DND-41 (cell line): ENCODE measurements at regions not wholly inside any gene's neighbourhood (a gene's known extent, or its start where the extent isn't known, plus 50 kb on each side); places are given as distances from the start of the nearest gene placed in this dataset.

Source experiments
- ATAC-seq: fragments of 200-7000 bp; cut with Tn5 transposase; 3 replicates; pipeline ENCODE4 v1.9.1; 2021; ENCODE audit warnings: low read depth; ENCODE audit not compliant: insufficient read depth
- DNase-seq: peaks from one replicate; pipeline ENCODE4 v3.0.0-alpha.2; 2020
- H2AFZ ChIP-seq: 2 replicates; pipeline ENCODE4 v1.6.0; 2012; ENCODE audit warnings: low read depth, low read length
- H3K27ac ChIP-seq: 2 replicates; pipeline ENCODE4 v1.5.1; 2012; ENCODE audit warnings: low read length, inconsistent platforms
- H3K27me3 ChIP-seq: fragments of 200-600 bp; sonication (generic); 2 replicates; pipeline ENCODE4 v1.6.0; 2012; ENCODE audit warnings: low read length, mild to moderate bottlenecking, inconsistent platforms; ENCODE audit not compliant: insufficient read depth, poor library complexity
- H3K36me3 ChIP-seq: 2 replicates; pipeline ENCODE4 v1.5.1; 2012; ENCODE audit warnings: low read length, inconsistent platforms; ENCODE audit not compliant: insufficient read depth
- H3K4me1 ChIP-seq: 2 replicates; pipeline ENCODE4 v1.5.1; 2012; ENCODE audit warnings: mild to moderate bottlenecking, low read length; ENCODE audit not compliant: insufficient read depth
- H3K4me2 ChIP-seq: 2 replicates; pipeline ENCODE4 v1.6.0; 2012; ENCODE audit warnings: mild to moderate bottlenecking, moderate library complexity, low read length, inconsistent platforms; ENCODE audit not compliant: insufficient read depth
- H3K4me3 ChIP-seq, 2 experiments: fragments of 200-600 bp in 1 of 2; shearing (Covaris generic) in 1 of 2; 2 replicates each; pipeline ENCODE4 v1.5.1; 2012 to 2016; ENCODE audit warnings: inconsistent platforms in 2 of 2, low read length in 2 of 2, mild to moderate bottlenecking in 2 of 2, low read depth in 1 of 2, moderate library complexity in 1 of 2
- H3K79me2 ChIP-seq: 2 replicates; pipeline ENCODE4 v1.6.0; 2012; ENCODE audit warnings: low read length, inconsistent platforms; ENCODE audit not compliant: insufficient read depth
- H3K9ac ChIP-seq: 2 replicates; pipeline ENCODE4 v1.6.0; 2012; ENCODE audit warnings: low read depth, mild to moderate bottlenecking, inconsistent platforms, low read length, moderate library complexity
- H3K9me3 ChIP-seq: 2 replicates; pipeline ENCODE4 v1.5.1; 2012; ENCODE audit warnings: low read length, moderate library complexity, mild to moderate bottlenecking, inconsistent platforms; ENCODE audit not compliant: insufficient read depth, severe bottlenecking
- H4K20me1 ChIP-seq: 2 replicates; pipeline ENCODE4 v1.6.0; 2012; ENCODE audit warnings: low read length; ENCODE audit not compliant: insufficient read depth
- CTCF ChIP-seq: IDR thresholded peaks from 2 replicates; pipeline ENCODE4 v1.5.1; 2012; ENCODE audit warnings: borderline replicate concordance, low read length, moderate library complexity, mild to moderate bottlenecking; ENCODE audit not compliant: poor library complexity, severe bottlenecking; ENCODE audit errors: extremely low read depth
- EZH2 ChIP-seq: IDR thresholded peaks from 3 replicates; pipeline ENCODE4 v1.6.1; 2012; ENCODE audit warnings: borderline replicate concordance, low read depth, mild to moderate bottlenecking, moderate library complexity, low read length, inconsistent platforms; ENCODE audit not compliant: severe bottlenecking

DNA sequence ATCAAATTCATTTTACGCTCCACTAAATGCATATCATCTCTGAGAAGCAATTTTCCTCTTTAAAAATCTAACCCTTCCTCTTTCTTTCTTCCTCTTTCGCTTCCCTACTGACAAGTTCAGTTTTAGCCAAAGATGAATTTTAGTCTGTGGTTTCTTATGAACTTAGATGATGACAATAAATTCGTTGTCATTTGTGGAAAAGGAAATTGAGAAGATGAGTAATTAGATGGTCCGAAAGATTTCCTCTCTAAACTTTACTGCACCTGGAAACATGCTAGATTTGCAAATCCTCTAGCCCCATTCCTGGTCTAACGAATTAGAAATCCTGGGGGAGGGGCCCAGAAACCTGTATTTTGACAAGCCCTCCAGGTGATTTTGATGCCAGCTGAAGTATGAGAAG, 855.4 kb upstream of the CHORDC1 start:
- no peaks in the 10 kb centered on the region for H3K27me3 ChIP-seq
- no peaks in the 10 kb centered on the region for H3K4me1 ChIP-seq
- no peaks in the 10 kb centered on the region for H3K79me2 ChIP-seq
- no peaks in the 10 kb centered on the region for H4K20me1 ChIP-seq
- no peak overlapping the region for H2AFZ ChIP-seq
- TF ChIP-seq EZH2 (no peak), CTCF (no peak)
- H3K9me3 ChIP-seq: no peaks in the 10 kb centered on the region
- no peak overlapping the region for H3K9ac ChIP-seq
- H3K4me3 ChIP-seq: no peak overlapping the region
- ATAC-seq: no peak
- H3K27ac ChIP-seq: no peak overlapping the region
- DNase-seq: no peak
- no peaks in the 10 kb centered on the region for H3K36me3 ChIP-seq
- no peak overlapping the region for H3K4me2 ChIP-seq

GRCh38 chr11:91075032-91075695, 852.3 kb upstream of the CHORDC1 start:
- no peak for ATAC-seq
- no peak for DNase-seq
- no peak overlapping the region for H3K9ac ChIP-seq
- no peak overlapping the region for H2AFZ ChIP-seq
- no peak overlapping the region for H3K4me2 ChIP-seq
- TF ChIP-seq CTCF: no peak
- TF ChIP-seq EZH2: no peak
- H3K27me3 ChIP-seq: no peaks in the 10 kb centered on the region
- no peak overlapping the region for H3K27ac ChIP-seq
- H3K79me2 ChIP-seq: no peaks in the 10 kb centered on the region
- no peaks in the 10 kb centered on the region for H3K4me1 ChIP-seq
- H4K20me1 ChIP-seq: no peaks in the 10 kb centered on the region
- no peaks in the 10 kb centered on the region for H3K9me3 ChIP-seq
- no peaks in the 10 kb centered on the region for H3K36me3 ChIP-seq
- no peak overlapping the region for H3K4me3 ChIP-seq

GRCh38 chr11:91067666-91068065, 844.8 kb upstream of the CHORDC1 start:
- TF ChIP-seq CTCF (no peak), EZH2 (no peak)
- no peaks in the 10 kb centered on the region for H3K36me3 ChIP-seq
- H3K9me3 ChIP-seq: no peaks in the 10 kb centered on the region
- H3K27ac ChIP-seq: no peak overlapping the region
- no peaks in the 10 kb centered on the region for H4K20me1 ChIP-seq
- ATAC-seq (no peak), DNase-seq (no peak)
- no peaks in the 10 kb centered on the region for H3K27me3 ChIP-seq
- H3K4me3 ChIP-seq: no peak overlapping the region
- no peaks in the 10 kb centered on the region for H3K79me2 ChIP-seq
- no peak overlapping the region for H3K4me2 ChIP-seq
- no peaks in the 10 kb centered on the region for H3K4me1 ChIP-seq
- no peak overlapping the region for H3K9ac ChIP-seq
- no peak overlapping the region for H2AFZ ChIP-seq
